Kidney (tissue), 13 donors: ENCODE measurements at regions not wholly inside any gene's neighbourhood (a gene's known extent, or its start where the extent isn't known, plus 50 kb on each side); places are given as distances from the start of the nearest gene placed in this dataset.
"Not testable (repeated sequence)": the region's sequence is repeated elsewhere in the genome, so short reads cannot be mapped to it uniquely, and the experiment has no call there.

Experiments
- DNase-seq, 5 donors: peaks; one replicate each; pipeline ENCODE4 v3.0.0-alpha.2; 2013 to 2020
- FAIRE-seq: peaks from 2 replicates; lab custom pipeline; 2012; peaks lifted over from hg19 to GRCh38; lab: Jason Lieb, UNC
- H3K27ac ChIP-seq, 2 donors: one replicate each; pipeline ENCODE4 v1.7.0; 2013; ENCODE audit warnings: low read depth in 2 of 2, low read length in 2 of 2, inconsistent platforms in 1 of 2
- H3K27me3 ChIP-seq: one replicate; pipeline ENCODE4 v1.7.1; 2013; ENCODE audit warnings: low read length, inconsistent platforms; ENCODE audit not compliant: control insufficient read depth, insufficient read depth
- H3K36me3 ChIP-seq, 3 donors: one replicate each; pipeline versions ENCODE4 v1.7.0 to v1.7.1; 2013; ENCODE audit warnings: low read length in 3 of 3, control low read depth in 1 of 3, inconsistent platforms in 1 of 3; ENCODE audit not compliant: insufficient read depth in 3 of 3, control insufficient read depth in 2 of 3
- H3K4me1 ChIP-seq, 3 donors: one replicate each; pipeline versions ENCODE4 v1.7.0 to v1.7.1; 2013; ENCODE audit warnings: low read length in 3 of 3, inconsistent platforms in 1 of 3, low read depth in 1 of 3; ENCODE audit not compliant: control insufficient read depth in 2 of 3, insufficient read depth in 2 of 3
- H3K4me3 ChIP-seq, 3 donors: one replicate each; pipeline versions ENCODE4 v1.7.0 to v1.8.1; 2013; ENCODE audit warnings: low read length in 3 of 3, control low read depth in 1 of 3, inconsistent platforms in 1 of 3
- H3K9ac ChIP-seq, 3 donors: one replicate each; pipeline versions ENCODE4 v1.7.0 to v1.7.1; 2013; ENCODE audit warnings: low read length in 3 of 3, control low read depth in 1 of 3, inconsistent platforms in 1 of 3
- H3K9me3 ChIP-seq, 3 donors: one replicate each; pipeline versions ENCODE4 v1.7.0 to v1.7.1; 2013; ENCODE audit warnings: low read length in 3 of 3, control low read depth in 1 of 3, inconsistent platforms in 1 of 3; ENCODE audit not compliant: control insufficient read depth in 2 of 3, insufficient read depth in 1 of 3
- intact Hi-C: fragments of 100-400 bp; cut with DNase I; formaldehyde crosslinking; loops from one replicate; pipeline ENCODE4 v1.11.1; 2022
- TF ChIP-seq, protein P1 (sequence below): IDR thresholded peaks from 3 replicates; pipeline ENCODE4 v1.5.1; 2012; ENCODE audit warnings: mild to moderate bottlenecking, moderate library complexity, borderline replicate concordance; ENCODE audit not compliant: insufficient read depth; ENCODE audit errors: extremely low read depth
- donor health status: control.
- donor health status: control.
- donor health status: control.
- donor health status: control.
- donor health status: control.
- donor health status: DM: yes; HTN: yes; CAD: no.
- donor health status: Normal renal cell carcinoma (clear cell type).

DNA sequence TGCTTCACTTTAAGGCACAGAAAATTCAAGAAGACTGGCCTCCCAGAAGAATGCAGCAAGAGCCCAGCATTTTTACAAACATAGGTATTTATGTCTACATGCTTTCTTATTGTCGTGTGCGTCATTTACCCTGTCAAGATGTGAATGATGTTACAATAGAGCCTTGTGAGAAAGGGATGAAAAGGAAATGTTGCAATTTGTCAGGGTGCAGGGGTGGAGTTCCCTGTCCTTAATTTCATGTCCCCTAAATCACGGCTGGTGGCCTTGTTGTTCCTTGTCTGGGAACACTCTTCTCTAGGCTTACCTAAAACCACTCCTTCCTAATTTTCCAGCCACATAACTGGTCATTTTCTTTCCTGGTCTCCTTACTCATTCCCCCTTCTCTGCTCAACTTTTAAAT, 194.2 kb downstream of the TXNL1 start:
- Histone ChIP-seq H3K36me3 (no peaks in the 10 kb centered on the region), H3K27ac (no peak overlapping the region), H3K27me3 (no peaks in the 10 kb centered on the region), H3K9ac (no peak overlapping the region), H3K9me3 (no peaks in the 10 kb centered on the region), H3K4me3 (no peak overlapping the region), H3K4me1 (no peaks in the 10 kb centered on the region)
- intact Hi-C loops, result no loop called here
- DNase-seq (no peak), FAIRE-seq (no peak)
- TF ChIP-seq, protein P1, sequence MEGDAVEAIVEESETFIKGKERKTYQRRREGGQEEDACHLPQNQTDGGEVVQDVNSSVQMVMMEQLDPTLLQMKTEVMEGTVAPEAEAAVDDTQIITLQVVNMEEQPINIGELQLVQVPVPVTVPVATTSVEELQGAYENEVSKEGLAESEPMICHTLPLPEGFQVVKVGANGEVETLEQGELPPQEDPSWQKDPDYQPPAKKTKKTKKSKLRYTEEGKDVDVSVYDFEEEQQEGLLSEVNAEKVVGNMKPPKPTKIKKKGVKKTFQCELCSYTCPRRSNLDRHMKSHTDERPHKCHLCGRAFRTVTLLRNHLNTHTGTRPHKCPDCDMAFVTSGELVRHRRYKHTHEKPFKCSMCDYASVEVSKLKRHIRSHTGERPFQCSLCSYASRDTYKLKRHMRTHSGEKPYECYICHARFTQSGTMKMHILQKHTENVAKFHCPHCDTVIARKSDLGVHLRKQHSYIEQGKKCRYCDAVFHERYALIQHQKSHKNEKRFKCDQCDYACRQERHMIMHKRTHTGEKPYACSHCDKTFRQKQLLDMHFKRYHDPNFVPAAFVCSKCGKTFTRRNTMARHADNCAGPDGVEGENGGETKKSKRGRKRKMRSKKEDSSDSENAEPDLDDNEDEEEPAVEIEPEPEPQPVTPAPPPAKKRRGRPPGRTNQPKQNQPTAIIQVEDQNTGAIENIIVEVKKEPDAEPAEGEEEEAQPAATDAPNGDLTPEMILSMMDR, result no peak

GRCh38 chr18:56443166-56443907, 195.1 kb downstream of the TXNL1 start:
- H3K9ac ChIP-seq, result no peak overlapping the region
- H3K4me3 ChIP-seq, result no peak overlapping the region
- TF ChIP-seq, protein P1, result no peak
- H3K27me3 ChIP-seq, result no peaks in the 10 kb centered on the region
- H3K36me3 ChIP-seq, result no peaks in the 10 kb centered on the region
- DNase-seq (no peak), FAIRE-seq (no peak)
- intact Hi-C loops, result no loop called here
- no peaks in the 10 kb centered on the region for H3K9me3 ChIP-seq
- no peak overlapping the region for H3K27ac ChIP-seq
- no peaks in the 10 kb centered on the region for H3K4me1 ChIP-seq

- FAIRE-seq, DNase-seq, H3K27ac ChIP-seq, H3K9ac ChIP-seq, H3K4me3 ChIP-seq, intact Hi-C loops, H3K4me1 ChIP-seq, H3K27me3 ChIP-seq, H3K9me3 ChIP-seq, H3K36me3 ChIP-seq: not testable (repeated sequence)
These were observed 199.9 kb downstream of the TXNL1 start for GRCh38 chr18:56438480-56438879.

DNA sequence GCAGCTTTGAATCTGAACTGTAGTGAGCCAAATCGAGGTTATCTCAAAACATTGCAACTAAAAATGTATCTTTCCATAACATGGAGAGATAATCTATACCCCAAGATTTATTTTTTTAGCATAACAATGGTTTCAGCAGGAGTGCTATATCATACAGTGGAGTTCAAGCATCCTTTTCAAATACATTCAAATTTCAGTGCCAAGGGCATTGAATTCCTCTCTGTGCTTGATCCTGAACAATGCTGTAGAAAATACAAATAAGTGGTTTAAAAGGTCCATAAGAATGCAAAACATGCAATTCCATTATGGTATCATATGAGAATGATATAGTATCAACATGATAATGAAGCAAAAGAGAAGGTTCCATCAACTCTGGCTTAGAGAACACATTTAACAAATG, 201.7 kb downstream of the TXNL1 start:
- Histone ChIP-seq H3K27me3 (no peaks in the 10 kb centered on the region), H3K9me3 (no peaks in the 10 kb centered on the region), H3K36me3 (no peaks in the 10 kb centered on the region), H3K9ac (no peak overlapping the region), H3K27ac (no peak overlapping the region), H3K4me1 (no peaks in the 10 kb centered on the region), H3K4me3 (no peak overlapping the region)
- intact Hi-C loops, result no loop called here
- TF ChIP-seq, protein P1, result no peak
- FAIRE-seq, result no peak
- DNase-seq, result no peak
